H9 (cell line): ENCODE measurements at regions not wholly inside any gene's neighbourhood (a gene's known extent, or its start where the extent isn't known, plus 50 kb on each side); places are given as distances from the start of the nearest gene placed in this dataset.
A peak's percentile ranks its signal among the peaks of the same experiment; 100 is the strongest.

Source experiments
- DNase-seq: peaks from one replicate; pipeline ENCODE4 v3.0.0-alpha.2; 2017
- H2AFZ ChIP-seq: one replicate; pipeline ENCODE4 v1.6.1; 2013; ENCODE audit warnings: mild to moderate bottlenecking, low read length, control low read depth, moderate library complexity
- H2AK5ac ChIP-seq: 2 replicates; pipeline ENCODE4 v1.6.1; 2013; ENCODE audit warnings: low read length, control low read depth, mixed read lengths; ENCODE audit not compliant: insufficient read length
- H2BK120ac ChIP-seq: one replicate; pipeline ENCODE4 v1.6.1; 2013; ENCODE audit warnings: low read depth, mild to moderate bottlenecking, low read length, control low read depth, inconsistent platforms; ENCODE audit not compliant: poor library complexity, severe bottlenecking
- H2BK12ac ChIP-seq: 2 replicates; pipeline ENCODE4 v1.6.1; 2013; ENCODE audit warnings: low read length, control low read depth, mixed read lengths, low read depth; ENCODE audit not compliant: insufficient read length
- H2BK15ac ChIP-seq: 2 replicates; pipeline ENCODE4 v1.6.1; 2013; ENCODE audit warnings: low read depth, low read length, control low read depth
- H2BK20ac ChIP-seq: one replicate; pipeline ENCODE4 v1.6.1; 2013; ENCODE audit warnings: low read depth, mild to moderate bottlenecking, low read length, control low read depth, inconsistent platforms; ENCODE audit not compliant: poor library complexity, severe bottlenecking
- H2BK5ac ChIP-seq: 2 replicates; pipeline ENCODE4 v1.6.1; 2013; ENCODE audit warnings: low read length, control low read depth, mixed read lengths; ENCODE audit not compliant: insufficient read length
- H3K14ac ChIP-seq: 2 replicates; pipeline ENCODE4 v1.6.1; 2013; ENCODE audit warnings: low read length, control low read depth; ENCODE audit not compliant: insufficient read depth
- H3K18ac ChIP-seq: 2 replicates; pipeline ENCODE4 v1.6.1; 2013; ENCODE audit warnings: low read depth, mild to moderate bottlenecking, mixed read lengths, low read length, control low read depth; ENCODE audit not compliant: insufficient read length
- H3K23ac ChIP-seq: 2 replicates; pipeline ENCODE4 v1.6.1; 2013; ENCODE audit warnings: low read length, control low read depth, mixed read lengths, low read depth; ENCODE audit not compliant: insufficient read length
- H3K23me2 ChIP-seq: 2 replicates; pipeline ENCODE4 v1.6.1; 2013; ENCODE audit warnings: low read depth, mild to moderate bottlenecking, mixed read lengths, low read length, control low read depth; ENCODE audit not compliant: insufficient read length, poor library complexity, severe bottlenecking
- H3K27ac ChIP-seq: 2 replicates; pipeline ENCODE4 v1.5.1; 2013; ENCODE audit warnings: low read length, control low read depth, mixed read lengths, low read depth; ENCODE audit not compliant: insufficient read length
- H3K27me3 ChIP-seq: 2 replicates; pipeline ENCODE4 v1.6.1; 2013; ENCODE audit warnings: low read length, control low read depth, inconsistent platforms; ENCODE audit not compliant: insufficient read depth
- H3K4ac ChIP-seq: 2 replicates; pipeline ENCODE4 v1.6.1; 2013; ENCODE audit warnings: low read depth, mild to moderate bottlenecking, control low read depth, inconsistent platforms, low read length, moderate library complexity
- H3K4me1 ChIP-seq: 2 replicates; pipeline ENCODE4 v1.6.1; 2013; ENCODE audit warnings: low read length, control low read depth, inconsistent platforms; ENCODE audit not compliant: insufficient read depth
- H3K4me2 ChIP-seq: 2 replicates; pipeline ENCODE4 v1.6.1; 2013; ENCODE audit warnings: low read length, control low read depth, mixed read lengths; ENCODE audit not compliant: insufficient read length, insufficient read depth
- H3K56ac ChIP-seq: 2 replicates; pipeline ENCODE4 v1.6.1; 2013; ENCODE audit warnings: low read depth, mild to moderate bottlenecking, mixed read lengths, low read length, control low read depth; ENCODE audit not compliant: insufficient read length
- H3K79me1 ChIP-seq: 2 replicates; pipeline ENCODE4 v1.6.1; 2013; ENCODE audit warnings: low read depth, mild to moderate bottlenecking, moderate library complexity, low read length, control low read depth, inconsistent platforms; ENCODE audit not compliant: insufficient read depth, poor library complexity, severe bottlenecking
- H3K79me2 ChIP-seq: 2 replicates; pipeline ENCODE4 v1.6.1; 2013; ENCODE audit warnings: low read length, control low read depth, inconsistent platforms; ENCODE audit not compliant: insufficient read depth
- H3K9ac ChIP-seq: 2 replicates; pipeline ENCODE4 v1.6.1; 2013; ENCODE audit warnings: low read length, control low read depth, mixed read lengths; ENCODE audit not compliant: insufficient read length; ENCODE audit errors: extremely low read depth
- H3K9me3 ChIP-seq: one replicate; pipeline ENCODE4 v1.6.1; 2013; ENCODE audit warnings: low read depth, low read length, inconsistent platforms; ENCODE audit not compliant: control insufficient read depth
- H3T11ph ChIP-seq: one replicate; pipeline ENCODE4 v1.6.1; 2013; ENCODE audit warnings: mild to moderate bottlenecking, low read length, control low read depth, inconsistent platforms
- H4K20me1 ChIP-seq: one replicate; pipeline ENCODE4 v1.6.1; 2013; ENCODE audit not compliant: control insufficient read depth, insufficient read length, insufficient read depth
- H4K5ac ChIP-seq: 2 replicates; pipeline ENCODE4 v1.6.1; 2013; ENCODE audit warnings: low read depth, mild to moderate bottlenecking, mixed read lengths, low read length, control low read depth; ENCODE audit not compliant: insufficient read length
- H4K8ac ChIP-seq: replicated peaks from 2 replicates; pipeline ENCODE4 v1.6.1; 2013; ENCODE audit warnings: low read length, control low read depth, mixed read lengths, low read depth; ENCODE audit not compliant: insufficient read length
- H4K91ac ChIP-seq: 2 replicates; pipeline ENCODE4 v1.6.1; 2013; ENCODE audit warnings: low read depth, mild to moderate bottlenecking, moderate library complexity, mixed read lengths, low read length, control low read depth; ENCODE audit not compliant: insufficient read length
- H3K27ac Mint-ChIP-seq, 3 experiments: 2 replicates in 2 of 3; 3 replicates in 1 of 3; pipeline ENCODE4 v1.8.0; 2020 to 2021; ENCODE audit warnings: mixed read lengths in 3 of 3, mild to moderate bottlenecking in 1 of 3, moderate library complexity in 1 of 3
- H3K27me3 Mint-ChIP-seq: 2 replicates; pipeline ENCODE4 v1.8.0; 2021; ENCODE audit warnings: low read depth, mild to moderate bottlenecking, moderate library complexity, mixed read lengths
- H3K36me3 Mint-ChIP-seq, 3 experiments: 2 replicates in 2 of 3; 3 replicates in 1 of 3; pipeline ENCODE4 v1.8.0; 2020 to 2021; ENCODE audit warnings: low read depth in 3 of 3, mixed read lengths in 3 of 3; ENCODE audit not compliant: insufficient read depth in 1 of 3
- H3K4me1 Mint-ChIP-seq, 2 experiments: 2 replicates each; pipeline ENCODE4 v1.8.0; 2020; ENCODE audit warnings: mixed read lengths in 2 of 2
- H3K4me3 Mint-ChIP-seq, 2 experiments: 2 replicates in 1 of 2; 3 replicates in 1 of 2; pipeline ENCODE4 v1.8.0; 2020 to 2021; ENCODE audit warnings: mild to moderate bottlenecking in 2 of 2, mixed read lengths in 2 of 2, moderate library complexity in 1 of 2
- H3K9me3 Mint-ChIP-seq, 2 experiments: 2 replicates in 1 of 2; 3 replicates in 1 of 2; pipeline ENCODE4 v1.8.0; 2020; ENCODE audit warnings: mild to moderate bottlenecking in 2 of 2, mixed read lengths in 2 of 2, moderate library complexity in 1 of 2
- CTCF ChIP-seq: fragments of 200-600 bp; sonication (generic); conservative IDR thresholded peaks from 3 replicates; pipeline ENCODE4 v1.8.0; 2021; ENCODE audit warnings: antibody characterized with exemption, mild to moderate bottlenecking
- WGBS: extraction: QIAGEN DNeasy Blood & Tissue Kit; methylation state at CpG from one replicate; pipeline ENCODE4 v1.1.7; 2013; ENCODE audit warnings: missing lambda C conversion rate, low lambda C conversion rate, mixed read lengths; ENCODE audit not compliant: insufficient read length; ENCODE audit errors: extremely low coverage; 5-methylcytosine and 5-hydroxymethylcytosine counted together

- Histone ChIP-seq H3T11ph (no peak overlapping the region), H4K5ac (no peak overlapping the region), H2BK120ac (no peak overlapping the region), H3K23ac (no peak overlapping the region), H2AK5ac (no peak overlapping the region), H3K14ac (no peak overlapping the region), H2BK15ac (no peak overlapping the region), H3K4ac (no peak overlapping the region), H3K18ac (no peak overlapping the region), H2BK5ac (no peak overlapping the region), H2BK20ac (no peak overlapping the region), H3K4me1 (no peaks in the 10 kb centered on the region), H2AFZ (no peak overlapping the region), H3K4me2 (no peak overlapping the region), H3K23me2 (no peaks in the 10 kb centered on the region), H3K9me3 (no peaks in the 10 kb centered on the region), H4K8ac (no peak overlapping the region), H2BK12ac (no peak overlapping the region), H3K27ac (no peak overlapping the region), H3K27me3 (no peaks in the 10 kb centered on the region), H3K79me2 (no peaks in the 10 kb centered on the region), H3K79me1 (no peaks in the 10 kb centered on the region), H4K20me1 (no peaks in the 10 kb centered on the region), H3K56ac (no peak overlapping the region), H4K91ac (no peak overlapping the region), H3K9ac (no peak overlapping the region)
- no peak overlapping the region for H3K4me3 Mint-ChIP-seq
- H3K27ac Mint-ChIP-seq = no peak overlapping the region
- no peaks in the 10 kb centered on the region for H3K36me3 Mint-ChIP-seq
- DNase-seq = no peak
- H3K9me3 Mint-ChIP-seq = no peaks in the 10 kb centered on the region
- H3K4me1 Mint-ChIP-seq = peaks cover 0 to 5% of the 10 kb centered on the region in 2 experiments; a peak in 2 of 4 replicates
- no peaks in the 10 kb centered on the region for H3K27me3 Mint-ChIP-seq
- TF ChIP-seq CTCF = peak; percentile 21; the same call in 2 of the 3 replicates
- whole genome bisulfite sequencing = no CpG with 5 or more reads among the region's 2 CpGs
Observed at GRCh38 chr3:118671192-118671591, 363.5 kb downstream of the IGSF11 start.
